Nephron (organoid): ENCODE measurements at regions not wholly inside any gene's neighbourhood (a gene's known extent, or its start where the extent isn't known, plus 50 kb on each side); places are given as distances from the start of the nearest gene placed in this dataset.

Source experiments
- H3K27ac Mint-ChIP-seq, 3 experiments: 2 replicates each; pipeline ENCODE4 v1.8.0; 2020; ENCODE audit warnings: mixed read lengths in 3 of 3, mild to moderate bottlenecking in 2 of 3, moderate library complexity in 1 of 3
- H3K27me3 Mint-ChIP-seq: 2 replicates; pipeline ENCODE4 v1.8.0; 2021; ENCODE audit warnings: low read depth, mild to moderate bottlenecking, moderate library complexity, mixed read lengths
- H3K36me3 Mint-ChIP-seq: 2 replicates; pipeline ENCODE4 v1.8.0; 2020; ENCODE audit warnings: low read depth, mixed read lengths
- H3K4me1 Mint-ChIP-seq: 2 replicates; pipeline ENCODE4 v1.8.0; 2020; ENCODE audit warnings: mixed read lengths
- H3K4me3 Mint-ChIP-seq, 3 experiments: 2 replicates each; pipeline ENCODE4 v1.8.0; 2020; ENCODE audit warnings: mild to moderate bottlenecking in 3 of 3, mixed read lengths in 3 of 3, moderate library complexity in 2 of 3
- H3K9me3 Mint-ChIP-seq: 2 replicates; pipeline ENCODE4 v1.8.0; 2020; ENCODE audit warnings: mixed read lengths
- TF ChIP-seq, protein P1 (sequence below), 3 experiments: fragments of 200-600 bp; sonication (generic); IDR thresholded peaks; one replicate each; pipeline ENCODE4 v1.5.0; 2021; ENCODE audit warnings: antibody characterized with exemption in 3 of 3; ENCODE audit not compliant: unreplicated experiment in 3 of 3

DNA sequence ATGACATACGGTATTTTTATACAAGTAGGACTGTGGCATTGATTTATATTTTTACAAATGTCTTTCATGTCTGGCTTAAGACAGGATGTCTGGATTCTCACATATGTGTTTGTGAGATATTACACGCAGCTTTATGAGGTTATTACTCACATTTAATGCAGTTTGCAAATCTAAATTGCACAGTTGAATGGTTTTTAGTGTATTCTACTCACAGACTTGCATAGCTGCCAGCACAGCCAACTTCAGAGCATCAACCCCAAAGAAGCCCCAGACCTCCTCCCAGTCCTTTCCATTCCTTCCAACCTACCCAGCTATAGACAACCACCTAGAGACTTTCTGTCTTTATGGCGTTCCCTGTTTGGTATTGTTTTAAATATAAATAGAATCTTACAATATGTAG, 193.8 kb upstream of the SHH start:
- Mint-ChIP-seq H3K4me1 (no peaks in the 10 kb centered on the region), H3K9me3 (peaks cover 12% of the 10 kb centered on the region), H3K36me3 (no peaks in the 10 kb centered on the region), H3K4me3 (no peak overlapping the region), H3K27ac (no peak overlapping the region), H3K27me3 (peaks cover 11% of the 10 kb centered on the region)
- TF ChIP-seq, protein P1, sequence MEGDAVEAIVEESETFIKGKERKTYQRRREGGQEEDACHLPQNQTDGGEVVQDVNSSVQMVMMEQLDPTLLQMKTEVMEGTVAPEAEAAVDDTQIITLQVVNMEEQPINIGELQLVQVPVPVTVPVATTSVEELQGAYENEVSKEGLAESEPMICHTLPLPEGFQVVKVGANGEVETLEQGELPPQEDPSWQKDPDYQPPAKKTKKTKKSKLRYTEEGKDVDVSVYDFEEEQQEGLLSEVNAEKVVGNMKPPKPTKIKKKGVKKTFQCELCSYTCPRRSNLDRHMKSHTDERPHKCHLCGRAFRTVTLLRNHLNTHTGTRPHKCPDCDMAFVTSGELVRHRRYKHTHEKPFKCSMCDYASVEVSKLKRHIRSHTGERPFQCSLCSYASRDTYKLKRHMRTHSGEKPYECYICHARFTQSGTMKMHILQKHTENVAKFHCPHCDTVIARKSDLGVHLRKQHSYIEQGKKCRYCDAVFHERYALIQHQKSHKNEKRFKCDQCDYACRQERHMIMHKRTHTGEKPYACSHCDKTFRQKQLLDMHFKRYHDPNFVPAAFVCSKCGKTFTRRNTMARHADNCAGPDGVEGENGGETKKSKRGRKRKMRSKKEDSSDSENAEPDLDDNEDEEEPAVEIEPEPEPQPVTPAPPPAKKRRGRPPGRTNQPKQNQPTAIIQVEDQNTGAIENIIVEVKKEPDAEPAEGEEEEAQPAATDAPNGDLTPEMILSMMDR (IDR thresholded peaks at IDR 0.05; ENCODE audit: unreplicated experiment in 3 of 3), result no peak

DNA sequence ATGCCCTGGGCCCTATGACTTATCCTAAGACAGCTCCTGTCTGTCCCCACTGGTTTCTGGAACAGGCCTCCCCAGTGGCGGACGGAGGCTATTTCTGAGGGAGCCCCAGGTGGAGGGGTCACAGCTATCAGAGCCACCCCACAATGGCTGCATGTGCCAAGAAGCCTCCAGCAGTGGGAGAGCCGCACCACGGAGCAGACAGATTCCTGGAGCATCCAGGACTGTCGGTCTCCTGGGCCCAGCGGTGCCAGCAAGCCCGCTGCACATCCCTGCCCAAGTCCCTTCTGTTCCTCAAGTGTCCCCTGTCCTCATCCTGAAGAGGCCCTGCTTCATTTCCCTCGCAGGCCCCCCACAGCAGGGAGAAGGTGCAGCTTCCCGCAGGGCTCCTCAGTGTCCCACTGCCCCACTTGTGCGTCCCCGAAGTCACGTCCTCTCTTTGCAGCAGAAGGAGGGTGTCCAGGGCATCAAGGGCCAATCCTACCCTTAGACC, 193.0 kb upstream of the SHH start:
- Mint-ChIP-seq H3K36me3 (no peaks in the 10 kb centered on the region), H3K9me3 (peaks cover 8% of the 10 kb centered on the region), H3K27me3 (peaks cover 13% of the 10 kb centered on the region), H3K4me3 (no peak overlapping the region), H3K27ac (no peak overlapping the region), H3K4me1 (no peaks in the 10 kb centered on the region)
- TF ChIP-seq, protein P1 (IDR thresholded peaks at IDR 0.05; ENCODE audit: unreplicated experiment in 3 of 3), result no peak

DNA sequence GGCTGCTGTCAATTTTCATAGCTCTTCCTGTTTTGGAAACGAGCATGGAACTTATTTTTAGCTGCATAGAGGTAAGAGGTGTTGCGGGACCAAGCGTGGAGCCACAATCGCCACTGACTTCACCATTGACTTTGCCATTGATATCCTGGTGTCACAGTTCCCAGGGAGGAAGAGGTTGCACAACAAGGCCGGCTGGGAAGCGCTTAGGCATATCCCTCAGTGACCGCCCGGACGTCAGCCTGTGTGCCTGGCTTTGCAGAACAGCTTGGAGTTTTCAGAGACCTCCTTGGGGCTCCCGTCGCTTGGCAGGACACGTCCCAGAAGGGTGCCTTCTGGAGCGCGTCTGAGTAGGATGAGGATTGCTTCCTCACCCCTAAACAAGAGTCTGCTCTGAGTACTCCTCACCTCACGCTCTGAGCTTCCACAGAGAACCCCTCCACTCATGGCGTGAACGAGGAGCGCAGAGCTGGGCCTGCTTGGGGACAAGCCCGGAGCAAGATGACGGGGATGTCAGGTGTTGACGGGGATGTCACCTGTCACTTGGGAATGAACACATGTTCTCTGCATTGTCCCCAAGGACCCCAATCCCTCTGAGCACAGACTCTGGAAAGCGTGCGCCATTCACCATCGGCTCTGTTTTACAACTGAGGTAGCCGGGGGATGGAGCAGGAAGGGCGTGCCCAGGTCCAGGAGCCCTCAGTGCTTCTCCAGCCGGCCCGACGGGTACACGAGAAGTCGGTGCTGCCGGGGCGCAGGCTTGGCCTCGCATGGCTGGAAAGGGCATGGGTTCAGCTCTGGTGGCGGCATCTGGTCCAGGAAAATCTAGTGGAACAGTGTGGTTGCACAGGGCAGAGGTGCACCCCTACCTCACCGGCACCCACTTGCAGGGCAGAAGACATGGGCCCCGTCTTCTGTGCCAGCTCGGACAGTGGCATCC, 192.3 kb upstream of the SHH start:
- no peak overlapping the region for H3K4me3 Mint-ChIP-seq
- no peaks in the 10 kb centered on the region for H3K4me1 Mint-ChIP-seq
- H3K9me3 Mint-ChIP-seq, result peaks cover 4% of the 10 kb centered on the region
- no peaks in the 10 kb centered on the region for H3K36me3 Mint-ChIP-seq
- H3K27ac Mint-ChIP-seq, result no peak overlapping the region
- peaks cover 17% of the 10 kb centered on the region for H3K27me3 Mint-ChIP-seq
- TF ChIP-seq, protein P1 (IDR thresholded peaks at IDR 0.05; ENCODE audit: unreplicated experiment in 3 of 3), result no peak

DNA sequence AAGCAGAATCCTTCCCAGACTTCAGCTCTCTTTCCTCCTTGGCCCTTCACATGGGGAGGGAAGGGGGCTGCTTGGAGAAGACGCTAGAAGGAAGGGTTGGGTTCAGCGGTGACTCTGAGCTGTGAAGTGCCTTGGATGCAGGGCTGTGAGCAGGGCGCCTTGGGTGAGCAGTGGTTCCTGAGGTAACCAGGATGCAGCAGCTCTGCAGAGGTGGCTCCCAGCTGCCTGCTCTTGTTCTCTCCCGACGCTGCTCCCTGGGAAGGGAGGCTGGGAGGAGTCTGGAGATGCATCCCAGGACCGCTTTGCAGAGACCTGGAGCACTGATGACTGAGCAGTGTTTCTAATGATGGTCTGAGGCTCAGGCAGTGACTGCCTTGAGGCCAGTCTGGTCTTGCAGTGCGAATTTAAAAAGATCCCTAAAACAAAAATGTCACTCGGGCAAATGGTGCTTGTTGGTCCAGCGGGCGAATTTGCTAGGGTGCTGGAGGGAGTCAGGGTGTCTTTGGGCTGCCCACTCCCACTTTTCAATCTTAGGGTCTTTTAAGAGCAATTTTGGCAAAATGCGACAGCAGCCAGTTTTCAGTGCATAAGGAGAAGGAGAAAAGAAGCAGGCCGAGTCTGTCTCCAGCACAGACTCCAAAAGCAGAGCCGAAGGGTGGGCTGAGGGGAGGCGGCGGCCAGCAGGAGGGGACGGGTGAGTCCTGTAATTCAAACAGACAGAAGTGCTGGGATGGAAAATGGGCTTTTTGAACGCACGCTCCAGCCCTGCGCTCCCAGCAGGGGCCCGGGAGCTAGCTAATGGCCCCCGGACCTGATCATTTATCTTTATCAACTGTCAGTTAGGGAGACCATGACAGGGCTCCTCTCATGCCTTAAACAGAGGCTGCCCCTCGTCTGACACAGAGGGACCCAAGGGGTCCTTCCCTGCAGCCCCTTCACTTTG, 191.2 kb upstream of the SHH start:
- H3K4me1 Mint-ChIP-seq, result no peaks in the 10 kb centered on the region
- H3K36me3 Mint-ChIP-seq, result no peaks in the 10 kb centered on the region
- peaks cover 4% of the 10 kb centered on the region for H3K9me3 Mint-ChIP-seq
- peaks cover 17% of the 10 kb centered on the region for H3K27me3 Mint-ChIP-seq
- no peak overlapping the region for H3K4me3 Mint-ChIP-seq
- H3K27ac Mint-ChIP-seq, result no peak overlapping the region
- TF ChIP-seq, protein P1 (IDR thresholded peaks at IDR 0.05; ENCODE audit: unreplicated experiment in 3 of 3), result no peak

DNA sequence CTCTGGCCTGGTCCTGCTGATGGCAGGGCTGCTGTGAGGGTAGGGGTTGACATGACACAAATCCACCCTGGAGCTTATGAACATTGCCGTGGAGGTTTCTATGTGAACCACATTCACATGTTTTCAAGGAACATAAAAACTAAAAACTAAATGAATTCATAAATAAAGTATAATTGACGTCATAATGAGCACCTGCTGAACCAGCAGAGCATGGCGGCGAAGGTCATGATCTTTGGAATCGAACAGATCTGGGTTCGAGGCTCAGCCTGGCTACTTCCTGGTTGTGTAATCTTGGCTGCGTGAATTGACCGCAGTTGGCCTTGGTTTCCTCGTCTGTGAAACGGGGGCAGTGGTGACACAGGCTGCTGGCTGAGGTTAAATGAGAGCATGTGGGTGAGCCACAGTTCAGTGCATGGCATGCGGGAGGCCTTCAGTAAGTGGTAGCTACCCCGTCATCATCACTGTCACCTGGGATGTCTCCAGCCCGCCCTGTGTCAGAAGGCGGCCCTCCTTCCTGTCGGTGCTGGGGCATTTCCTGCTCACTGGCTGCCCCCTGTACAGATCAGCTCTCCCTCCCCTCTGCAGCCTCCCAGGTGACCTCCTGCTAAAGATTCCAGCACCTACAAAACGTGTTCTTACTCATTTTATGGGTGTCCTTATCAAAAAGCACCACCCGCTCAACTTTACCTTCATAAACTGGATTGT, 190.3 kb upstream of the SHH start:
- no peak overlapping the region for H3K4me3 Mint-ChIP-seq
- no peaks in the 10 kb centered on the region for H3K36me3 Mint-ChIP-seq
- no peaks in the 10 kb centered on the region for H3K4me1 Mint-ChIP-seq
- H3K9me3 Mint-ChIP-seq, result peaks cover under 1% of the 10 kb centered on the region
- no peak overlapping the region for H3K27ac Mint-ChIP-seq
- peaks cover 17% of the 10 kb centered on the region for H3K27me3 Mint-ChIP-seq
- TF ChIP-seq, protein P1 (IDR thresholded peaks at IDR 0.05; ENCODE audit: unreplicated experiment in 3 of 3), result no peak
